Islet precursor cell (in vitro differentiated cells): ENCODE measurements at regions not wholly inside any gene's neighbourhood (a gene's known extent, or its start where the extent isn't known, plus 50 kb on each side); places are given as distances from the start of the nearest gene placed in this dataset.

ENCODE experiments used
- DNase-seq: peaks from one replicate; pipeline ENCODE4 v3.0.0-alpha.2; 2018

- DNase-seq: peak; percentile 59
Measured at GRCh38 chr2:176546550-176546949, 277.3 kb downstream of the MTX2 start.

- no peak for DNase-seq
Measured at GRCh38 chr2:176552501-176553135, 283.4 kb downstream of the MTX2 start.

- DNase-seq: no peak
Measured at GRCh38 chr2:176553685-176554100, 284.5 kb downstream of the MTX2 start.

- DNase-seq: no peak
Measured at GRCh38 chr2:176554101-176555048, 285.1 kb downstream of the MTX2 start.

GRCh38 chr2:176555112-176555511 lies 285.9 kb downstream of the MTX2 start:
- no peak for DNase-seq

- DNase-seq: no peak
Measured at GRCh38 chr2:176555781-176556180, 286.5 kb downstream of the MTX2 start.

- no peak for DNase-seq
Measured at GRCh38 chr2:176556373-176556772, 287.1 kb downstream of the MTX2 start.

GRCh38 chr2:176557821-176558220 lies 288.6 kb downstream of the MTX2 start:
- DNase-seq: no peak

- no peak for DNase-seq
Measured at GRCh38 chr2:176558574-176559140, 289.4 kb downstream of the MTX2 start.

- DNase-seq: no peak
Measured at GRCh38 chr2:176560296-176560695, 291.1 kb downstream of the MTX2 start.

GRCh38 chr2:176561706-176562105 lies 292.5 kb downstream of the MTX2 start:
- no peak for DNase-seq

GRCh38 chr2:176562359-176563078 lies 293.3 kb downstream of the MTX2 start:
- DNase-seq: no peak

GRCh38 chr2:176565641-176566323 lies 296.5 kb downstream of the MTX2 start:
- DNase-seq: no peak

- DNase-seq: no peak
Measured at GRCh38 chr2:176566496-176566895, 297.3 kb downstream of the MTX2 start.

- DNase-seq: no peak
Measured at GRCh38 chr2:176566961-176567360, 297.7 kb downstream of the MTX2 start.

- DNase-seq: no peak
Measured at GRCh38 chr2:176567361-176567760, 298.1 kb downstream of the MTX2 start.

- no peak for DNase-seq
Measured at GRCh38 chr2:176569574-176569973, 300.3 kb downstream of the MTX2 start.

- DNase-seq: no peak
Measured at GRCh38 chr2:176573612-176574483, 304.6 kb downstream of the MTX2 start.

GRCh38 chr2:176574484-176575236 lies 305.4 kb downstream of the MTX2 start:
- DNase-seq: no peak

- DNase-seq: no peak
Measured at GRCh38 chr2:176575237-176575744, 306.0 kb downstream of the MTX2 start.

GRCh38 chr2:176577054-176577453 lies 307.8 kb downstream of the MTX2 start:
- no peak for DNase-seq
